HCT116 (cell line): ENCODE measurements at regions not wholly inside any gene's neighbourhood (a gene's known extent, or its start where the extent isn't known, plus 50 kb on each side); places are given as distances from the start of the nearest gene placed in this dataset.

Experiments used
- ATAC-seq: fragments of 200-7000 bp; cut with Tn5 transposase; 2 replicates; pipeline ENCODE4 v1.9.1; 2020; ENCODE audit warnings: mild to moderate bottlenecking, moderate library complexity
- BruUV-seq: library from RNA; stranded (reverse); fragments of 400-500 nt; replicated peaks from 2 replicates; lab custom pipeline; 2021; lab: Mats Ljungman, UMichigan
- CTCF ChIA-PET: fragments of 300-600 bp; sonication (Branson Sonifier 250); formaldehyde crosslinking; loops from one replicate; lab custom pipeline; 2021; ENCODE audit warnings: antibody characterized with exemption; lab: Charles Lee
- POLR2A ChIA-PET: fragments of 300-600, 350-600 bp; sonication (Branson Sonifier 250); formaldehyde crosslinking; loops from one replicate; lab custom pipeline; 2021; ENCODE audit warnings: antibody characterized with exemption; lab: Charles Lee
- RAD21 ChIA-PET, 2 experiments: fragments of 300-600 bp; sonication (Branson Sonifier 250); formaldehyde crosslinking; loops; one replicate each; lab custom pipeline; 2023; ENCODE audit warnings: low total read pairs in 2 of 2; ENCODE audit not compliant: uncharacterized antibody in 2 of 2, unreplicated experiment in 2 of 2, low non-redundant PET in 1 of 2; lab: Charles Lee
- DNase-seq: peaks from one replicate; pipeline ENCODE4 v3.0.0-alpha.2; 2010; ENCODE audit warnings: low read depth, low spot score
- H2AFZ ChIP-seq: fragments of 200-600 bp; shearing (Covaris generic), sonication (generic); 2 replicates; pipeline ENCODE4 v1.6.1; 2017; ENCODE audit warnings: low read depth, mixed run types, mixed read lengths, antibody characterized with exemption, low read length; ENCODE audit not compliant: poor library complexity, severe bottlenecking
- H3K27ac ChIP-seq: 2 replicates; pipeline ENCODE4 v1.5.1; 2012; ENCODE audit warnings: low read depth, low read length
- H3K27me3 ChIP-seq: fragments of 200-600 bp; sonication (generic); 2 replicates; pipeline ENCODE4 v1.6.1; 2016; ENCODE audit warnings: mixed run types, low read length, mixed read lengths; ENCODE audit not compliant: insufficient read depth
- H3K36me3 ChIP-seq, 2 experiments: fragments of 200-500 bp in 1 of 2; fragments of 200-600 bp in 1 of 2; sonication (Bioruptor generic) in 1 of 2; sonication (generic) in 1 of 2; 2 replicates each; pipeline versions ENCODE4 v1.5.1 to v1.6.1; 2014 to 2016; ENCODE audit warnings: low read length in 2 of 2, inconsistent platforms in 1 of 2, mixed read lengths in 1 of 2, mixed run types in 1 of 2; ENCODE audit not compliant: insufficient read depth in 2 of 2, control insufficient read depth in 1 of 2
- H3K4me1 ChIP-seq, 2 experiments: fragments of 200-600 bp in 1 of 2; sonication (generic) in 1 of 2; 2 replicates each; pipeline versions ENCODE4 v1.5.1 to v1.6.1; 2012 to 2017; ENCODE audit warnings: low read length in 2 of 2, inconsistent platforms in 1 of 2, mild to moderate bottlenecking in 1 of 2, mixed read lengths in 1 of 2, mixed run types in 1 of 2, moderate library complexity in 1 of 2; ENCODE audit not compliant: insufficient read depth in 2 of 2, control insufficient read depth in 1 of 2
- H3K4me2 ChIP-seq: fragments of 200-600 bp; sonication (generic); 2 replicates; pipeline ENCODE4 v1.6.1; 2017; ENCODE audit warnings: mixed run types, low read length, mixed read lengths
- H3K4me3 ChIP-seq, 2 experiments: fragments of 200-600 bp in 1 of 2; sonication (generic) in 1 of 2; replicated peaks in 1 of 2; 2 replicates each; pipeline ENCODE4 v1.5.1; 2011 to 2016; ENCODE audit warnings: low read length in 2 of 2, control low read depth in 1 of 2, low read depth in 1 of 2, mild to moderate bottlenecking in 1 of 2, mixed read lengths in 1 of 2, mixed run types in 1 of 2
- H3K79me2 ChIP-seq: fragments of 200-600 bp; sonication (generic); 2 replicates; pipeline ENCODE4 v1.6.1; 2017; ENCODE audit warnings: mild to moderate bottlenecking, mixed run types, low read length, moderate library complexity, mixed read lengths; ENCODE audit not compliant: insufficient read depth
- H3K9ac ChIP-seq: fragments of 200-600 bp; sonication (generic); 2 replicates; pipeline ENCODE4 v1.6.1; 2016; ENCODE audit warnings: low read length, mixed read lengths
- H3K9me2 ChIP-seq: fragments of 200-600 bp; sonication (generic), shearing (Covaris generic); 2 replicates; pipeline ENCODE4 v1.6.1; 2017; ENCODE audit warnings: mixed run types, mild to moderate bottlenecking, moderate library complexity; ENCODE audit not compliant: insufficient read depth
- H3K9me3 ChIP-seq, 2 experiments: fragments of 200-500 bp in 1 of 2; fragments of 200-600 bp in 1 of 2; sonication (Bioruptor generic) in 1 of 2; sonication (generic) in 1 of 2; 2 replicates each; pipeline ENCODE4 v1.6.1; 2014 to 2017; ENCODE audit warnings: low read length in 2 of 2, mixed read lengths in 2 of 2, inconsistent platforms in 1 of 2, low read depth in 1 of 2, mild to moderate bottlenecking in 1 of 2, mixed run types in 1 of 2, moderate library complexity in 1 of 2; ENCODE audit not compliant: control insufficient read depth in 1 of 2, insufficient read depth in 1 of 2
- H4K20me1 ChIP-seq: fragments of 200-600 bp; sonication (generic), shearing (Covaris generic); 2 replicates; pipeline ENCODE4 v1.6.1; 2017; ENCODE audit warnings: mixed run types, mild to moderate bottlenecking, moderate library complexity; ENCODE audit not compliant: insufficient read depth
- CEBPB ChIP-seq: IDR thresholded peaks from 2 replicates; pipeline ENCODE4 v1.6.1; 2012; ENCODE audit warnings: low read depth
- CTCF ChIP-seq, 3 experiments: fragments of 200-600 bp in 1 of 3; sonication (generic) in 1 of 3; IDR thresholded peaks in 2 of 3; conservative IDR thresholded peaks in 1 of 3; 2 replicates each; pipeline ENCODE4 v1.5.1; 2012 to 2017; ENCODE audit warnings: low read depth in 2 of 3, low read length in 2 of 3, antibody characterized with exemption in 1 of 3, borderline replicate concordance in 1 of 3, control low read depth in 1 of 3, mild to moderate bottlenecking in 1 of 3, mixed read lengths in 1 of 3, mixed run types in 1 of 3, moderate library complexity in 1 of 3; ENCODE audit not compliant: insufficient read depth in 1 of 3
- EGR1 ChIP-seq: IDR thresholded peaks from 2 replicates; pipeline ENCODE4 v1.6.1; 2012; ENCODE audit warnings: low read depth
- EZH2 ChIP-seq: fragments of 200-600 bp; sonication (generic); IDR thresholded peaks from 2 replicates; pipeline ENCODE4 v1.6.1; 2017; ENCODE audit warnings: antibody characterized with exemption, mixed run types
- EZH2phosphoT487 ChIP-seq: fragments of 200-600 bp; IDR thresholded peaks from 2 replicates; pipeline ENCODE4 v1.6.1; 2018; ENCODE audit warnings: antibody characterized with exemption, borderline replicate concordance
- FOSL1 ChIP-seq: IDR thresholded peaks from 2 replicates; pipeline ENCODE4 v1.6.1; 2012; ENCODE audit warnings: low read depth
- JUND ChIP-seq: IDR thresholded peaks from 2 replicates; pipeline ENCODE4 v1.6.1; 2012
- POLR2AphosphoS5 ChIP-seq: IDR thresholded peaks from 2 replicates; pipeline ENCODE4 v1.6.1; 2011; ENCODE audit warnings: mild to moderate bottlenecking, low read depth, low read length, moderate library complexity
- REST ChIP-seq: IDR thresholded peaks from 2 replicates; pipeline ENCODE4 v1.6.1; 2012; ENCODE audit warnings: low read depth
- SRF ChIP-seq: IDR thresholded peaks from 2 replicates; pipeline ENCODE4 v1.6.1; 2012; ENCODE audit warnings: low read depth
- ZBTB33 ChIP-seq: IDR thresholded peaks from 2 replicates; pipeline ENCODE4 v1.6.1; 2011; ENCODE audit warnings: mild to moderate bottlenecking, low read length, moderate library complexity; ENCODE audit not compliant: insufficient replicate concordance; ENCODE audit errors: extremely low read depth
- ZNF274 ChIP-seq: fragments of 200-500 bp; sonication (Bioruptor generic); IDR thresholded peaks from 2 replicates; pipeline ENCODE4 v1.6.1; 2014; ENCODE audit warnings: mild to moderate bottlenecking, low read depth, low read length, inconsistent platforms
- intact Hi-C: fragments of 100-400 bp; cut with micrococcal nuclease; formaldehyde crosslinking; loops from 2 replicates; pipeline ENCODE4 v1.10.0; 2022

GRCh38 chr1:209414803-209415329, 168.6 kb upstream of the CAMK1G start:
- BruUV-seq, result no TSS peak
- no peak overlapping the region for H3K9ac ChIP-seq
- no peak for TF ChIP-seq CTCF (IDR thresholded peaks at IDR 0.05 in 2 of 3, conservative IDR thresholded peaks at IDR 0.05 in 1 of 3; ENCODE audit: borderline replicate concordance in 1 of 3, insufficient read depth in 1 of 3, low read depth in 2 of 3, low read length in 2 of 3)
- no peak for TF ChIP-seq EZH2
- no peak for TF ChIP-seq CEBPB
- TF ChIP-seq EGR1, result no peak
- no peak for TF ChIP-seq EZH2phosphoT487
- TF ChIP-seq POLR2AphosphoS5, result no peak
- TF ChIP-seq ZNF274, result no peak
- TF ChIP-seq ZBTB33, result no peak
- no peak for TF ChIP-seq SRF
- TF ChIP-seq FOSL1, result no peak
- TF ChIP-seq JUND, result no peak
- no peak for TF ChIP-seq REST
- intact Hi-C loops, result no loop called here
- CTCF ChIA-PET, result no interaction called here
- H3K36me3 ChIP-seq, result no peaks in the 10 kb centered on the region
- RAD21 ChIA-PET, result no interaction called here
- ATAC-seq (no peak), DNase-seq (no peak)
- H3K9me3 ChIP-seq, result no peaks in the 10 kb centered on the region
- no peaks in the 10 kb centered on the region for H4K20me1 ChIP-seq
- H3K4me1 ChIP-seq, result peaks cover 0 to 24% of the 10 kb centered on the region in 2 experiments; a peak in 2 of 4 replicates
- POLR2A ChIA-PET, result no interaction called here
- H3K27me3 ChIP-seq, result no peaks in the 10 kb centered on the region
- no peak overlapping the region for H2AFZ ChIP-seq
- H3K9me2 ChIP-seq, result no peaks in the 10 kb centered on the region
- H3K4me2 ChIP-seq, result no peak overlapping the region
- no peaks in the 10 kb centered on the region for H3K79me2 ChIP-seq
- H3K4me3 ChIP-seq, result no peak overlapping the region
- H3K27ac ChIP-seq, result no peak overlapping the region
